GM12892 (cell line): ENCODE measurements at regions not wholly inside any gene's neighbourhood (a gene's known extent, or its start where the extent isn't known, plus 50 kb on each side); places are given as distances from the start of the nearest gene placed in this dataset.

ENCODE experiments used
- DNase-seq: peaks from one replicate; pipeline ENCODE4 v3.0.0; 2011; ENCODE audit not compliant: insufficient read length
- FAIRE-seq: peaks from 2 replicates; lab custom pipeline; 2011; peaks lifted over from hg19 to GRCh38; lab: Jason Lieb, UNC
- POLR2A ChIP-seq: IDR thresholded peaks from 2 replicates; pipeline ENCODE4 v1.6.1; 2011; ENCODE audit warnings: low read depth, low read length, control low read depth
- POLR2AphosphoS5 ChIP-seq: IDR thresholded peaks from 2 replicates; pipeline ENCODE4 v1.6.1; 2011; ENCODE audit warnings: low read depth, low read length, control low read depth
- TAF1 ChIP-seq: IDR thresholded peaks from 2 replicates; pipeline ENCODE4 v1.6.1; 2011; ENCODE audit warnings: low read depth, mild to moderate bottlenecking, control low read depth, low read length, borderline replicate concordance

DNA sequence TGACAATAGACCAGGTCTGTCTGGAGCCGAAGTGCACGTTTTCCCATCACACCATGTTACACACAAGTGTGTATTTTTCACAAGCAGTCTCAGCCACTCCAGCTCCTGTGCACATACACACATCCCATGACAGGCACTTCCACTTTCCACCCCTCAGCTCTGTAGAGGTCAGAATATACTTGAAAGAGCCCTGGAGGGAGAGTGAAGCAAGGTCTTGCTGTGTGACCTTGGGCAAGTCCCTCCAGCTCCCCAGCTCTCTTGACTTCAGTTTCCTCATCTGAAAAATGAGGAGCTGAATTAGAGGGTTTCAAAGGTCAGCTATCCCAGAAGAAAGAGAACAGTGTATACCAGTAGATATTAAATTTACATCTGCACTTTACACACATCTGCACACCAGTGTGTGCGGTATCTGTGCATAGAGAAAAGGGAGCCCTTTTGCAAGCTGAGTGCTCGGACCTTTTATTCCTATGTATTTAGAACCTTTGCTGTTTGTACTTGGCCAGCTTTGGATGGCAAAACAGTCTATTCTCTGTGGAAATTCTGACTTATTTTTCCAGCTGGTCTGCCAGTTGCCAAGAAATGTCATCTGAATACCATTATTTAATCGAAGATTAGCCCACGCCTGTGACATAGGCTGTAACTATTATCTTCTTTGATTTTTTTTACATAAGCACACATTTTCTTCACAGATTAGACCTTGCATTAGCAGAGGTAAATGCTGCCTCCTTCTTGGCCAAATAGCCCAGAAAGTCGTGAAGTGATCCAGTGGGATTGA, 528.0 kb downstream of the BNC2 start:
- no peak for FAIRE-seq
- TF ChIP-seq TAF1 = no peak
- no peak for TF ChIP-seq POLR2A
- TF ChIP-seq POLR2AphosphoS5 = no peak
- DNase-seq = no peak

DNA sequence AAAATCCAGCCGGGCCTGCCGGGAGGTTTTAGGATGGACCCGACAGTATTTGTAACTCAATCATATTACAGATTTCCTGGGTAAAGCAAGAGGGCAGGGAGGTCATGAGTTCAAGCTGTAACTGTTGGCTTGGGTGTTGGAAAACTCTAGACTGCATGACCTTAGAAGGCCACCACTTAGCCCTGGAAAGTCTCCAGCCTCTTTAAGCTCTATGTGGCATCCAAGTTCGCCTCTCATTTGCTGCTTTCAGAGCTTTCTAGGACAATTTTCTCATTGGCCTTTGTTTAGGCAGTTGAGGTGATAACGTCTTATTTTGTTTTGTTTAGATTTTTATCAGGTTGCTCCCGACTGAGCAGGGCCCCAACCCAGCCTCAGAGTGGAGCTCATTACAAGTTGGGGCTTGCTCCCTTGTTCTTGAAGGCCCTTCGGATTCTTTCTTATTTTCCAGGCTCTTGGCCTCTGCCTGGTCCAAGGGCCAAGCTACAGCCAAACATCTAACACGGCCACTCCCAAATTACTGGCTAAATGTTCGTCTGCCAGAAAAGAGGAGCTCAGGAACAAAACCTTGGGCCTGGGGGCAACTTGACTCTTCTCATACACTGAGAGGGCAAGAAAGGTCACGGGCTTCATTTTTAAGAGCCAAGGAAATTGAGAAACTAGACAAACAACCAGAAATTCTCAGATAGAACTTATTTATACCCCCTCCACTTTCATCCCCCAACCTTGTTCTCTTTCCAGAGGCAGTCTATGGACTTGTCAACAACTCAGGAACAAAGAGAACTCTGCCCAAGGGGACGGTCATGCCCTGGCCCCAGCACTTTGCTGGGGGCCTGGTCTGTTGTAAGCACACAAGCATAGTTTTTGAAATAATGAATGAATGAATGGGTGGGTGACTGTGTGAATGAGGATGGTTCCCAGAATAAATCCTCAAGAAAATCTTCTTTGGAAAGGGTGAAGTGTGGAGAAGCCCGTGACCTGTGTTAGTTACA, 526.9 kb downstream of the BNC2 start:
- DNase-seq = no peak
- no peak for FAIRE-seq

DNA sequence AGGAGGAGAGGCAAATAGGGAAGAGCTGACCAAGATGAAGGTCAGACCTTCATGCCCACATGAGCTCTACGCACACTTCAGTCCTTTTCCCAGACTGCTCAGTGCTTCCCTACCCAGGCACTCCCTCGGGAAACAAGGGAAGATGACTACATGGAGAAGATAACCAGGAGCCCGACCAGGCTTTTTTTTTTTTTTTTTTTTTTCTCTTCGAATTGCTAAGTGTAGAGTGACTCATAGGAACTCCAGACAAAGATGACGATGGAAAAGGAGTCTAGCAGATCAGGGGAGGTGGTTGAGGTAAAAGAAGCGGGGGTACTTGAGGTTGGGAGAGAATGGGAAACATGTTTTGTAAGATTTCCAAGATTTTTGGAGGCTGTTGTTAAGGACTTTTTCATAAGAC, 526.1 kb downstream of the BNC2 start:
- TF ChIP-seq POLR2AphosphoS5 (no peak), POLR2A (no peak), TAF1 (no peak)
- FAIRE-seq (no peak), DNase-seq (no peak)

More for the DNA sequence above, 526.9 kb downstream of the BNC2 start:
- TF ChIP-seq POLR2A (no peak), TAF1 (no peak), POLR2AphosphoS5 (no peak)

DNA sequence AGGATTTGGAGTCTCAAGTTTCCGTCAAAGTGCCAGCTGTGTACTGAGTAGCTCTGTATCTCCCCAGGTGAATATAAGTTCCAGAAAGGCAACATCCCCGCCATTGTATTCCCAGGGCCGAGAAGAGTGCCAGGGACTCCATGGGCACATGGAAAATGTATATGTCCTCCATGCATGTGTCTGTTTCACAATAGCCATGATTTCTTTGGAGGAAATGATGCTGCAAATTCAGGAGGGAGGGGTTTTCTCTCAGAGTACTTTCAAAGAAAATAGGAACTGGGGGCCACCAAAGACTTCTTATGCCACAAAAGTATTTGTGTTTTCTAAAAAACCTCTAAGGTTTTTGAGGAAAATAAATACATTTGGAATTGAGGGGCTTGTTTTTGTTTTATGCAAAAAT, 524.6 kb downstream of the BNC2 start:
- DNase-seq = no peak
- no peak for FAIRE-seq
- no peak for TF ChIP-seq POLR2A
- TF ChIP-seq POLR2AphosphoS5 = no peak
- no peak for TF ChIP-seq TAF1

DNA sequence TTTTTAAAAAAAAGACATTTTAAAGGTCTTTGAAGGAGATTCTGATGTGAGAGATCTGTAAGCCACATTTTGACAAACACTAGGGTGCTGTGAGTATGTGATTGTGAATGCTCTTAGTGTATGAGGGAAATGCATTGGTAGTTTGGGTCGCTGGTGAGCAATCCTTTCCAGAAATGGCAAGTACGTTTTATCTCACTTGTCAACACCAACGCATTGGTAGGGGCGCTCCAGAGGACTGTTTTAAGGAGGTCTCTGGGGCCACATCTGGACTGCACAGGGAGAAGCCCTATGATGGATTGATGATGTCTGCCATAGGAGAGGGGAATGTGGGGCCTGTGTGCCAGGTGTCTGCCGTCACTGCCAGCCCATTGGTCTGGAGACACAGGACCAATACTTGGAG, 522.6 kb downstream of the BNC2 start:
- FAIRE-seq (no peak), DNase-seq (no peak)
- TF ChIP-seq POLR2A (no peak), POLR2AphosphoS5 (no peak), TAF1 (no peak)

DNA sequence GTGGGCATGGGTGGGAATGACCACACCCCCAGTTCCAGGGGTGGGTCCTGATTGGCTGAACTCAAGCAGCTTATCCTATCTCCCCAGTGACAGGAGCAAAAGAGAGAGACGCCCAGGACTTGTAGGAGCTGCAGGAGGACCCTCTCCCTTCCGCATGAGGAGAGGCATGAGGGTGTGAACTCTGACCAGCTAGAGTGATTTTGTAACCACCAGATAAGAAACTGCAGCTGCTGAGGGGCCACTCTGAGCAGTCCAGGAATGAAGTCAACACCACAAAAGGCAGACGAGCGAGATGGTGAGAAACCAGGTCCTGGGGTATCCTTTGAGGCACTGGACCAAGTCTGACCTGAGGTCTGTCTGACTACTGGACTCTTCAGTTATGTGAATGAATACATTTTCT, 521.9 kb downstream of the BNC2 start:
- no peak for FAIRE-seq
- TF ChIP-seq POLR2A (no peak), POLR2AphosphoS5 (no peak), TAF1 (no peak)
- DNase-seq = no peak

DNA sequence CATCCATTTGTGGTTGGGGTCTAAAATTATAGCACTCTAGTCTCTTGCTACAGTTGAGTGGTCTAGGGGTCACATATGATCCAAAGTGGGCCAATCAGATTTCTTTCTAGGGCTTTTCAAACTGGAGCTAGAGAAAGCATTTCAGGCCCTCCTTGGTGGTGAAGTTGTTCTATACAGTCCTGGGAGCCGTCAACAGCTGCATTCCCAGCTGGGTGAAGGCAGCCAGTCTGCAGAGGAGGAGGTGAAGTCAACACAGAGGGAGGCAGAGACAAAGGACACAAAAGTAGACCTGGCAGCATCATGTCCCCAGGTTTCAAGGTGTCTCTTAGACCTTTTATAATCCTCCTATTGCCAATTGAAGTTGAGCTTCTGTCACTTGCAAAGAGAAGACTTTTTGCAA, 518.2 kb downstream of the BNC2 start:
- TF ChIP-seq POLR2A = no peak
- TF ChIP-seq POLR2AphosphoS5 = no peak
- no peak for TF ChIP-seq TAF1
- FAIRE-seq (no peak), DNase-seq (no peak)

DNA sequence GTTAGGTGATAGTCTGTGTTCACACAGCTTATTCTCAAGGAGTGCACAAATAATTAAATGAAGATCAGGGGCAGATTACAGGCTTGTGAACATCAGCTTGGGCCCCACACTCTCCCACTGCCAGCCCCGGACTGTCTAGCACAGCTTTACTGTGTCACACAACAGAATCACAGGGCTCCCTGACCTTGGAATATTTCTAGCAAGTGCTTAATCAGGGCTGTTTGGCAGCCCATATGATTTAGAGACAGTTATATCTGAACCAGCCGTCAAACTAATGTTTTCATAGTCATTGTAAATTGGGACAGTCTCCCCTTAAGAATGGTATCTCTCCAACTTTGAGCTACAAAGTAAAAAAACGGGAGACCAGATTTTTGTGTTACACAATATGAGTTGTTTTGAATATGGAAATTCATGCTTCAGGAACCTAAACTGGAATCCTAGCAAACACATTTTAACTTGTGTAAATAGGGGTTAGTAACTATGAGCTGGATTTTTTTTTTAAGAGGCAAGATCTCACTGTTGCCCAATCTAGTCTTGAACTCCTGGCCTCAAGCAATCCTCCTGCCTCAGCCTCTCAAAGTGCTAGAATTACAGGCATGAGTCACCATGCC, 517.6 kb downstream of the BNC2 start:
- FAIRE-seq = no peak
- no peak for DNase-seq
- TF ChIP-seq TAF1 (no peak), POLR2AphosphoS5 (no peak), POLR2A (no peak)

DNA sequence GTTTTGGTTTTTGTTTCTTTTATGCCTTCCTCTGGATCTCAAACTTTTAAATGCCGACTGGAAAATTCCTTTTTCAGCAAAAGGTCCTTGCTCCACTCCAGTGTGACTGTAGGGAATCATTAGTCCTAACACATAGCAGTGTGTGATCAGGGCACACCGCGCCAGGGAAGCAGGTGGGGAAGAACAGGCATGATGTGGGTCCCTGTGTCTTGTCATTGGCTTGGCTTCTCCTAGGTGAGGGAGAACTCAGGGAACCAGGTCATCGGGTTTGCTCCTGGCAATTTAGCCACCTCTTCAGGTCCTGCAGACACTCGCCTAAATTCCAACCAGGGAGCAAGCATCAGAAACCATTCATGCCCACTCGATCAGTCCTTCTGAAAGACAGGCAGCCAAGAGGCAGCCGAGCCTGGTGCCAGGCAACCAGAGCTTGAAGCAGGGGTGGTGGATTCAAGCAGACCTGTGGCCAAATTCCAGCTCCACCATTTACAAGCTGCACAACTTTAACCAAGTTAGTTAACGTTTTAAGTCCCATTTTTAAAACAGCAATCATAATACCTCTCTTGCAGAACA, 514.2 kb downstream of the BNC2 start:
- no peak for FAIRE-seq
- TF ChIP-seq TAF1 (no peak), POLR2AphosphoS5 (no peak), POLR2A (no peak)
- DNase-seq = no peak

DNA sequence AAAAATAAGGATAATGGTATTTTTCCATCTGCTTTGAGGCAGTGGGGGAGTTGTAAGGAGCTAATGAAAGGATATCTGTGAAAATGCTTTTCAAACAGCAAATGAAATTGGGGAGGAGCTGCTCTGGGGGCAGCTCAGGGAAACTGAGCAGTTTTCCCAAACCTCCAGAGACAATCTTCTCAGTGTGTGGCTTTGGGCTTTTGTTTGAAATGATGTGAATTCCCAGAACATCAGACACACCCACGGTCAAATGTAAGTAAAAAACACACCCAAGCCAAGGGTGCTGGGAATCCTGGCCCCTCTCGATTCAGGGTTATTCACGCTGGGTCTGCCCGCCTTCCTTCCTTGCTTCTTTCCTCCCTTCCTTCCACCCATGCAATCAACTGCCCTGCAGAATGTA, 512.6 kb downstream of the BNC2 start:
- TF ChIP-seq POLR2A = no peak
- TF ChIP-seq TAF1 = no peak
- no peak for TF ChIP-seq POLR2AphosphoS5
- FAIRE-seq = no peak
- DNase-seq = no peak

DNA sequence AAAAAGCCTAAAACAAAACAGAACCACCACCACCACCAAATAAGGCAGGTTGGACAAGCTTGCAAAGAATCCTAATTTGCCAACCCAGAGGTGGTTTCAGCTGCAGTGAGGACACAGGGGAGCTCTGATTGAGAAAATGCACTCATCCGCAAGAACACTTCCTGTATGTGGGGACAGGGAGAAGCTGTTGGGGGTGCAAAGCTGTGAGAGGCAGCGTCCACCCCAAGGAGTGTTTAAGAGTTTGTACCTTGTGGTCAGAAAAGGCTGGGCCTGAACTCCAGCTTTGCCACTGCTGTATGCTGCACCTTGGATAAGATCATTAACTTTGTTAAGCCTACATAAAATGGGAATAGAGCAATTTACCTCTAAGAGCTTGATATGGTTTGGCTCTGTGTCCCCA, 511.7 kb downstream of the BNC2 start:
- no peak for TF ChIP-seq POLR2A
- no peak for TF ChIP-seq POLR2AphosphoS5
- no peak for TF ChIP-seq TAF1
- no peak for DNase-seq
- FAIRE-seq = no peak
